Neural progenitor cell (in vitro differentiated cells): ENCODE measurements at regions not wholly inside any gene's neighbourhood (a gene's known extent, or its start where the extent isn't known, plus 50 kb on each side); places are given as distances from the start of the nearest gene placed in this dataset.

Experiments used
- CTCF ChIP-seq: fragments of 200-600 bp; sonication (generic); IDR thresholded peaks from 2 replicates; pipeline ENCODE4 v1.5.1; 2017; ENCODE audit warnings: antibody characterized with exemption, mild to moderate bottlenecking
- EZH2 ChIP-seq: fragments of 200-600 bp; sonication (generic); IDR thresholded peaks from 2 replicates; pipeline ENCODE4 v1.6.1; 2017; ENCODE audit warnings: antibody characterized with exemption, mild to moderate bottlenecking, moderate library complexity
- EZH2phosphoT487 ChIP-seq: fragments of 200-600 bp; sonication (generic); IDR thresholded peaks from 2 replicates; pipeline ENCODE4 v1.6.1; 2017; ENCODE audit warnings: antibody characterized with exemption

- no peak for TF ChIP-seq CTCF
- TF ChIP-seq EZH2, result no peak
- TF ChIP-seq EZH2phosphoT487, result no peak
Observed at GRCh38 chr4:112923516-112923915, 125.9 kb upstream of the ANK2 start.
